Osteocyte (in vitro differentiated cells): ENCODE measurements at regions not wholly inside any gene's neighbourhood (a gene's known extent, or its start where the extent isn't known, plus 50 kb on each side); places are given as distances from the start of the nearest gene placed in this dataset.
A peak's percentile ranks its signal among the peaks of the same experiment; 100 is the strongest.

Source experiments
- DNase-seq: peaks from one replicate; pipeline ENCODE4 v3.0.0; 2021; ENCODE audit warnings: mixed read lengths; ENCODE audit not compliant: unreplicated experiment; ENCODE audit errors: extremely low spot score
- H3K27ac Mint-ChIP-seq: one replicate; pipeline ENCODE4 v1.8.0; 2021; ENCODE audit warnings: mild to moderate bottlenecking, mixed read lengths; ENCODE audit not compliant: unreplicated experiment
- H3K27me3 Mint-ChIP-seq: one replicate; pipeline ENCODE4 v1.8.0; 2021; ENCODE audit warnings: mixed read lengths; ENCODE audit not compliant: unreplicated experiment
- H3K36me3 Mint-ChIP-seq: one replicate; pipeline ENCODE4 v1.8.0; 2021; ENCODE audit warnings: mixed read lengths; ENCODE audit not compliant: unreplicated experiment
- H3K4me1 Mint-ChIP-seq: one replicate; pipeline ENCODE4 v1.8.0; 2021; ENCODE audit warnings: mixed read lengths; ENCODE audit not compliant: unreplicated experiment
- H3K4me3 Mint-ChIP-seq: one replicate; pipeline ENCODE4 v1.8.0; 2021; ENCODE audit warnings: mild to moderate bottlenecking, moderate library complexity, mixed read lengths; ENCODE audit not compliant: unreplicated experiment
- H3K9me3 Mint-ChIP-seq: one replicate; pipeline ENCODE4 v1.8.0; 2021; ENCODE audit warnings: mixed read lengths; ENCODE audit not compliant: unreplicated experiment
- CTCF ChIP-seq: fragments of 200-600 bp; sonication (generic); IDR thresholded peaks from 2 replicates; pipeline ENCODE4 v1.5.0; 2021; ENCODE audit warnings: antibody characterized with exemption, mild to moderate bottlenecking, moderate library complexity

GRCh38 chr20:63067721-63068560, 61.2 kb upstream of the BHLHE23 start:
- no peaks in the 10 kb centered on the region for H3K9me3 Mint-ChIP-seq
- H3K27ac Mint-ChIP-seq = no peak overlapping the region
- no peak for DNase-seq
- H3K27me3 Mint-ChIP-seq = peaks cover 15% of the 10 kb centered on the region
- TF ChIP-seq CTCF = no peak
- H3K4me1 Mint-ChIP-seq = no peaks in the 10 kb centered on the region
- no peak overlapping the region for H3K4me3 Mint-ChIP-seq
- no peaks in the 10 kb centered on the region for H3K36me3 Mint-ChIP-seq

GRCh38 chr20:63067266-63067635, 60.5 kb upstream of the BHLHE23 start:
- no peaks in the 10 kb centered on the region for H3K9me3 Mint-ChIP-seq
- DNase-seq = no peak
- TF ChIP-seq CTCF = no peak

GRCh38 chr20:63066506-63067265, 59.9 kb upstream of the BHLHE23 start:
- Mint-ChIP-seq H3K36me3 (no peaks in the 10 kb centered on the region), H3K4me3 (no peak overlapping the region), H3K4me1 (no peaks in the 10 kb centered on the region), H3K9me3 (no peaks in the 10 kb centered on the region), H3K27ac (no peak overlapping the region), H3K27me3 (peaks cover 11% of the 10 kb centered on the region)
- no peak for DNase-seq
- no peak for TF ChIP-seq CTCF

More at GRCh38 chr20:63067266-63067635, 60.5 kb upstream of the BHLHE23 start:
- Mint-ChIP-seq H3K4me1 (no peaks in the 10 kb centered on the region), H3K4me3 (no peak overlapping the region), H3K36me3 (no peaks in the 10 kb centered on the region), H3K27me3 (peaks cover 12% of the 10 kb centered on the region), H3K27ac (no peak overlapping the region)

GRCh38 chr20:63065911-63066310, 59.1 kb upstream of the BHLHE23 start:
- H3K27ac Mint-ChIP-seq = no peak overlapping the region
- TF ChIP-seq CTCF = no peak

More at GRCh38 chr20:63065911-63066310, 59.1 kb upstream of the BHLHE23 start:
- Mint-ChIP-seq H3K36me3 (no peaks in the 10 kb centered on the region), H3K9me3 (no peaks in the 10 kb centered on the region), H3K27me3 (peaks cover 4% of the 10 kb centered on the region), H3K4me3 (no peak overlapping the region), H3K4me1 (no peaks in the 10 kb centered on the region)
- DNase-seq = peak; percentile 77
